ENCODE measurements at regions not wholly inside any gene's neighbourhood (a gene's known extent, or its start where the extent isn't known, plus 50 kb on each side); places are given as distances from the start of the nearest gene placed in this dataset.

GRCh38 chr5:121160591-121160990 lies 691.1 kb upstream of the FTMT start:
- H3K27me3 ChIP-seq (ENCODE audit: insufficient read depth in 3 of 3, low read length in 2 of 3) = no peaks in the 10 kb centered on the region
- H3K4me3 ChIP-seq = no peak overlapping the region
- no peaks in the 10 kb centered on the region for H3K36me3 ChIP-seq (ENCODE audit: insufficient read depth in 1 of 2, low read depth in 1 of 2)
- intact Hi-C loops (cut with DNase I) = no loop called here
- 72 to 80% (median 80%) methylated on average over 1 of the region's 1 CpG for WGBS, 3 donors
- ATAC-seq (no peak), DNase-seq (no peak)
- H3K4me1 ChIP-seq = peaks cover 5% of the 10 kb centered on the region
- TF ChIP-seq CTCF (IDR thresholded peaks at IDR 0.05) = no peak
- no peaks in the 10 kb centered on the region for H3K9me3 ChIP-seq
- no peak overlapping the region for H3K27ac ChIP-seq

- intact Hi-C loops (cut with DNase I) = no loop called here
- DNase-seq = no peak
- Histone ChIP-seq H3K27me3 (ENCODE audit: insufficient read depth in 3 of 3, low read length in 2 of 3) (no peaks in the 10 kb centered on the region), H3K4me1 (no peaks in the 10 kb centered on the region), H3K27ac (no peak overlapping the region), H3K9me3 (no peaks in the 10 kb centered on the region), H3K4me3 (no peak overlapping the region), H3K36me3 (ENCODE audit: insufficient read depth in 1 of 2, low read depth in 1 of 2) (no peaks in the 10 kb centered on the region)
- WGBS, 3 donors = 71 to 73% (median 73%) methylated on average over 10 of the region's 10 CpGs
- ATAC-seq = no peak
- TF ChIP-seq CTCF (IDR thresholded peaks at IDR 0.05) = no peak
Observed at GRCh38 chr5:121164632-121165031, 687.0 kb upstream of the FTMT start.

DNA sequence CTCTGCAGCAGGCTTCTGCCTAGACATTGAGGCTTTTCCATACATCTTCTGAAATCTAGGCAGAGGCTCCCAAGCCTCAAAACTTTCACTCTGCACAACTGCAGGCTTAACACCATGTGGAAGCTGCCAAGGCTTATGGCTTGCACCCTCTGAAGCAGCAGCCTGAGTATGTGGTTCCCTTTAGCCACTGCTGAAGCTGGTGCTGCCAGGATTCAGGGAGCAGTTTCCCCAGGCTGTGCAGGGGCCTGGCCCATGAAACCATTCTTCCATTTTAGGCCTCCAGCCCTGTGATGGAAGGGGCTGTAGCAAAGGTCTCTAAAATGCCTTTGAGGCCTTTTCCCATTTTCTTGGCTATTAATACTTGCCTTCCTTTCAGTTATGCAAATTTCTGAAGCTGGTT lies 680.3 kb upstream of the FTMT start:
- Histone ChIP-seq H3K4me1 (no peaks in the 10 kb centered on the region), H3K9me3 (no peaks in the 10 kb centered on the region), H3K36me3 (ENCODE audit: insufficient read depth in 1 of 2, low read depth in 1 of 2) (no peaks in the 10 kb centered on the region), H3K4me3 (no peak overlapping the region), H3K27ac (no peak overlapping the region), H3K27me3 (ENCODE audit: insufficient read depth in 3 of 3, low read length in 2 of 3) (no peaks in the 10 kb centered on the region)
- DNase-seq (no peak), ATAC-seq (no peak)
- intact Hi-C loops (cut with DNase I) = no loop called here
- TF ChIP-seq CTCF (IDR thresholded peaks at IDR 0.05) = no peak

GRCh38 chr5:121171834-121172233 lies 679.8 kb upstream of the FTMT start:
- no peak for DNase-seq
- no peak for ATAC-seq
- H3K4me1 ChIP-seq = no peaks in the 10 kb centered on the region
- 56 to 60% (median 59%) methylated on average over 2 of the region's 2 CpGs for WGBS, 3 donors
- intact Hi-C loops (cut with DNase I) = no loop called here
- no peak overlapping the region for H3K27ac ChIP-seq
- H3K27me3 ChIP-seq (ENCODE audit: insufficient read depth in 3 of 3, low read length in 2 of 3) = no peaks in the 10 kb centered on the region
- H3K9me3 ChIP-seq = no peaks in the 10 kb centered on the region
- TF ChIP-seq CTCF (IDR thresholded peaks at IDR 0.05) = no peak
- no peak overlapping the region for H3K4me3 ChIP-seq
- no peaks in the 10 kb centered on the region for H3K36me3 ChIP-seq (ENCODE audit: insufficient read depth in 1 of 2, low read depth in 1 of 2)

DNA sequence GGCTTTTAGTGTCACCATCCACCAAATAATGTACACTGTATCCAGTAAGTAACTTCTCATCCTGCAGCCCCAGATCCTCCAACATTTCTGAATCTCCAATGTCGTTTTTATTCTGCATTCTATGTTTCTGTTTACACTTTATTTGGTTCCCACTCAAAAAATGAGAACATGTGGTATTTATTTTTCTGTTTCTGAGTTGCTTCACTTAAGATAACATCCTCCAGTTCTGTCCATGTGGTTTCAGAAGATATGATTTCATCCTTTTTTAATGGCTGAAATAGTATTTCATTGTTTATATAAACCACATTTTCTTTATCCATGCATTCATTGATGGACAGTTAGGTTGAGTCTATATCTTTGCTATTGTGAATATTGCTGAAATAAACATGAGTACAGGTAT lies 677.3 kb upstream of the FTMT start:
- Histone ChIP-seq H3K4me1 (no peaks in the 10 kb centered on the region), H3K36me3 (ENCODE audit: insufficient read depth in 1 of 2, low read depth in 1 of 2) (no peaks in the 10 kb centered on the region), H3K4me3 (no peak overlapping the region), H3K27ac (no peak overlapping the region), H3K27me3 (ENCODE audit: insufficient read depth in 3 of 3, low read length in 2 of 3) (no peaks in the 10 kb centered on the region), H3K9me3 (no peaks in the 10 kb centered on the region)
- no peak for ATAC-seq
- TF ChIP-seq CTCF (IDR thresholded peaks at IDR 0.05) = no peak
- no peak for DNase-seq
- WGBS, 3 donors = 30 to 50% (median 42%) methylated on average over 1 of the region's 1 CpG
- intact Hi-C loops (cut with DNase I) = loop anchor here in 1 of 2 donors (2.0 kb wide), 1 partner anchor 36 kb away; no protein-coding TSS in a partner anchor

All from psoas muscle (tissue), 7 donors.